ENCODE measurements at regions not wholly inside any gene's neighbourhood (a gene's known extent, or its start where the extent isn't known, plus 50 kb on each side); places are given as distances from the start of the nearest gene placed in this dataset.

DNA sequence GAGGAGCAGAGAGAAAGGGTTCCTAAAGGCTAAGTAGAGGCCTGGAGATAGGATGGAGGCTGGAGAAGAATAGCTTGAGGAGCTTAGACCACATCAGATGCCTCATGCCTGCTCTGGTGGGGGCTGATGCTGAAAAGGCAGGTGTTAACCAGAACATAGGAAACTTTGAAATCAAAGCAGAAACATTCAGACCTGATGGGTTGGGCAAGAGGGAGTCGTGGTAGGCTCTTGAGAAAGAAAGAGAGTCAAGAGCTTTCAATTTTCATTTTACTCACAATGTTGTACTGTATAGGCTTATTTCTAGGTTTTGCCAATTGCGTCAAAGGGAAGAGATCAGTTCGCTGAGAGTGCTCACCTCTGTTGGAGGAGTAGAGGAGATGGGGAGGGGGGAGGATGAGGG is 406.6 kb upstream of the SALL1 start:
- TF ChIP-seq, protein P1, sequence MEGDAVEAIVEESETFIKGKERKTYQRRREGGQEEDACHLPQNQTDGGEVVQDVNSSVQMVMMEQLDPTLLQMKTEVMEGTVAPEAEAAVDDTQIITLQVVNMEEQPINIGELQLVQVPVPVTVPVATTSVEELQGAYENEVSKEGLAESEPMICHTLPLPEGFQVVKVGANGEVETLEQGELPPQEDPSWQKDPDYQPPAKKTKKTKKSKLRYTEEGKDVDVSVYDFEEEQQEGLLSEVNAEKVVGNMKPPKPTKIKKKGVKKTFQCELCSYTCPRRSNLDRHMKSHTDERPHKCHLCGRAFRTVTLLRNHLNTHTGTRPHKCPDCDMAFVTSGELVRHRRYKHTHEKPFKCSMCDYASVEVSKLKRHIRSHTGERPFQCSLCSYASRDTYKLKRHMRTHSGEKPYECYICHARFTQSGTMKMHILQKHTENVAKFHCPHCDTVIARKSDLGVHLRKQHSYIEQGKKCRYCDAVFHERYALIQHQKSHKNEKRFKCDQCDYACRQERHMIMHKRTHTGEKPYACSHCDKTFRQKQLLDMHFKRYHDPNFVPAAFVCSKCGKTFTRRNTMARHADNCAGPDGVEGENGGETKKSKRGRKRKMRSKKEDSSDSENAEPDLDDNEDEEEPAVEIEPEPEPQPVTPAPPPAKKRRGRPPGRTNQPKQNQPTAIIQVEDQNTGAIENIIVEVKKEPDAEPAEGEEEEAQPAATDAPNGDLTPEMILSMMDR (IDR thresholded peaks at IDR 0.05; ENCODE audit: borderline replicate concordance) = no peak
- Histone ChIP-seq H3K27ac (replicated peaks) (no peak overlapping the region), H3K4me3 (no peak overlapping the region), H3K36me3 (no peaks in the 10 kb centered on the region), H3K4me1 (no peaks in the 10 kb centered on the region), H3K9me3 (replicated peaks) (no peaks in the 10 kb centered on the region), H3K27me3 (ENCODE audit: low read depth) (no peaks in the 10 kb centered on the region)
- intact Hi-C loops (cut with micrococcal nuclease) = no loop called here
- no peak for DNase-seq

DNA sequence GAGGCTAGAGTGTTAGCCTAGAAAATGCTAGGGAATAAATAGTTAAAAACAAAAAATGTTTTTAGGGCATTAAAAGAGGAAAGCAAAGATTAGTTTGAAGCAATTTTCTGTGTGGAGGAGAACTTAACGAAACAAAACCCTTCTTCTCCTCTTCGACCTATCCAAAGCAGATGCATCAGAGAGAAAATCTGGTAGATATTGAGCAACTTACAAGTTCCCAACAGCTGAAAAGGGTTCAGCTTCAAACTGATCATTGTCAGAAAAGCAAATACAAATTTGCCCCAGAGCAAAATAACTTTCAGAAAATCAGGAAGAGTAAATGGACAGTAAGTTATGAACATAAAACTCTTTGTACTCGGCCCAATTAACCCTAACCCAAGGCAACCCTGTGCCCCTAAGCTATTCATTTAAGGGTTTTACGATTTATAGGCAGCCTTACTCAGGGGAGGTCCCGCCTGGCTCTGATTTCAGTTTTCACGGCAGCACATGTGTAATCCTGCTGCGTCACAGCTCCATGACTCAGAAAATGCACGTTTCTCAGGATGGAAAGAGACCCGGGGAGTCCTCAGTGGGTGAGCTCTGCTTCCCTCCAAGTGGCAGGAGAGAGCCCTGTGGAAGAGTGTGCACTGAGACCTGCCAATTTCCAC is 405.7 kb upstream of the SALL1 start:
- TF ChIP-seq, protein P1 (IDR thresholded peaks at IDR 0.05; ENCODE audit: borderline replicate concordance) = no peak
- H3K27ac ChIP-seq (replicated peaks) = no peak overlapping the region
- H3K4me3 ChIP-seq = no peak overlapping the region
- no peaks in the 10 kb centered on the region for H3K27me3 ChIP-seq (ENCODE audit: low read depth)
- intact Hi-C loops (cut with micrococcal nuclease) = no loop called here
- H3K9me3 ChIP-seq (replicated peaks) = no peaks in the 10 kb centered on the region
- no peaks in the 10 kb centered on the region for H3K36me3 ChIP-seq
- H3K4me1 ChIP-seq = no peaks in the 10 kb centered on the region
- DNase-seq = no peak

DNA sequence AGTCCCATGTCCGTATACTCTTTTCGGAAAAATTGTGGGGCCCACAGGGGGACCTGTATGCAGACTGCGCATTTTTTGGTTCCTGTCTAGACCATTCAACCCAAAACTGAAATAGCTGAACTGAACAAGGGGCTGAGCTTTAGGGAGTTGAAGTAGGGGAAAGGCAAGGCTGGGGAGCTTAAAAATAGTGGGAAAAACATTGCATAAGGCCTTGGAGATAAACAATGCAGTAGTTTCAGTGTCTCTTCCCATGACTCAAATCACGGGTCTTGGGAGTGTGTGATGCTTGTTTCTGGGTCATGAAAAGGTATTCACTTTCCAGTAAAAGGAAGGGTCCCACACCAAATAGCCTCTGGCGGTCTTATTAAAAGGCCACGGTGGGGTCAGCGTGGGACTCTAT is 402.8 kb upstream of the SALL1 start:
- H3K4me1 ChIP-seq = no peaks in the 10 kb centered on the region
- H3K36me3 ChIP-seq = no peaks in the 10 kb centered on the region
- TF ChIP-seq, protein P1 (IDR thresholded peaks at IDR 0.05; ENCODE audit: borderline replicate concordance) = no peak
- H3K4me3 ChIP-seq = no peak overlapping the region
- no peaks in the 10 kb centered on the region for H3K27me3 ChIP-seq (ENCODE audit: low read depth)
- no peak for DNase-seq
- intact Hi-C loops (cut with micrococcal nuclease) = no loop called here
- no peaks in the 10 kb centered on the region for H3K9me3 ChIP-seq (replicated peaks)
- no peak overlapping the region for H3K27ac ChIP-seq (replicated peaks)

DNA sequence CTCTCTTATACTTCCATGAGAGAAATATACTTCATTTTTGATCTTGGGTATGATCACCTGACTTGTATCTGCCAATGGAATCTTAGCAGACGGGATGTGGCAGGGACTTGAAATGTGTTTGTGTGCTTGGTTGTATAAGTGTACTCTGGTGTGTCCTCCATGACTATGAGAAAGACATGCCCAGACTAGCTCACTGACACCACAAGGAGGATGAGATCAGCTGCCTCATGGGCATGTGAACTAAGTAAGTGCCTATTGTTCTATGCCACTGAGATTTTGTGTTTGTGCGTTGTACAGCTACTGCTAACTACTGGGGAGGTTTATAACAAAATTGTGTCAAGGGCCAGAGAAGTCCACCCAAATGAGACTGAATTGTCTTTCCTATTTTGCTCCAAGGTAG is 402.2 kb upstream of the SALL1 start:
- no peaks in the 10 kb centered on the region for H3K9me3 ChIP-seq (replicated peaks)
- DNase-seq = no peak
- H3K4me3 ChIP-seq = no peak overlapping the region
- H3K27ac ChIP-seq (replicated peaks) = no peak overlapping the region
- intact Hi-C loops (cut with micrococcal nuclease) = no loop called here
- no peaks in the 10 kb centered on the region for H3K27me3 ChIP-seq (ENCODE audit: low read depth)
- no peaks in the 10 kb centered on the region for H3K36me3 ChIP-seq
- TF ChIP-seq, protein P1 (IDR thresholded peaks at IDR 0.05; ENCODE audit: borderline replicate concordance) = no peak
- no peaks in the 10 kb centered on the region for H3K4me1 ChIP-seq

DNA sequence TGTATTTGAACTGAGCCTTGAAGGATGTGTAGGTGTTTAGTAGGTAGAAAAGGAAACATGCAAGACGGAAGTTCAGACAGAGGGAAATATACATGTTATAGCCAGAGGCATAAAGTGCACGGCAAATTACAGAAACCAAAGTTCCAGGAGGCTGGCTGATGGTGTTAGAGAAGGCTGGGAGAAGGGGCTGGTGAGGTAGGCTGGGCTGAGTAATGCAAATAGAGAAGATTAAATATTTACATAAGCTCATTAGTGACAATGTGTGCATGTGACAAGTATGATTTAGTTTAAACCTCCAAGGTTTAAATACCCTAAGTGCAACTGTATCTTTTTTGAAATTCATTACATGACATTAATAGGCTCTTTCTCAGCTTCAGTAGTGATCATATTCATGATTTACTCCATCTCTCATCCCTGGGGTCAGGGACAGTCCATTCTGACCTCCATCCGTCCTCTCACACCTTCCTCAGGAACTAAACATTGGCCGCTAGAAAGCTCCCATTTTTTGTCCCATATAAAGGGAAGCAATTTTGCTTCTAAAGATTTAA is 399.8 kb upstream of the SALL1 start:
- Histone ChIP-seq H3K4me3 (no peak overlapping the region), H3K27ac (replicated peaks) (no peak overlapping the region)
- intact Hi-C loops (cut with micrococcal nuclease) = no loop called here

More for the DNA sequence above, 399.8 kb upstream of the SALL1 start:
- TF ChIP-seq, protein P1 (IDR thresholded peaks at IDR 0.05; ENCODE audit: borderline replicate concordance) = no peak
- peaks cover 5% of the 10 kb centered on the region for H3K27me3 ChIP-seq (ENCODE audit: low read depth)
- DNase-seq = no peak
- no peaks in the 10 kb centered on the region for H3K4me1 ChIP-seq
- no peaks in the 10 kb centered on the region for H3K9me3 ChIP-seq (replicated peaks)
- H3K36me3 ChIP-seq = no peaks in the 10 kb centered on the region

Measured in left ventricle myocardium inferior (tissue), 1 donor.